Hepatocyte (in vitro differentiated cells): ENCODE measurements at regions not wholly inside any gene's neighbourhood (a gene's known extent, or its start where the extent isn't known, plus 50 kb on each side); places are given as distances from the start of the nearest gene placed in this dataset.
"Not testable (repeated sequence)": the region's sequence is repeated elsewhere in the genome, so short reads cannot be mapped to it uniquely, and the experiment has no call there.

ENCODE experiments used
- DNase-seq: peaks from one replicate; pipeline ENCODE4 v3.0.0-alpha.2; 2016; ENCODE audit warnings: low spot score
- H2AFZ ChIP-seq: fragments of 200-600 bp; sonication (generic); 2 replicates; pipeline ENCODE4 v1.6.0; 2016; ENCODE audit warnings: antibody characterized with exemption, mild to moderate bottlenecking
- H3K27ac ChIP-seq: fragments of 200-600 bp; sonication (generic); 2 replicates; pipeline ENCODE4 v1.5.1; 2016; ENCODE audit warnings: mild to moderate bottlenecking
- H3K27me3 ChIP-seq: fragments of 200-600 bp; sonication (generic); 2 replicates; pipeline ENCODE4 v1.6.1; 2016
- H3K36me3 ChIP-seq: fragments of 200-600 bp; sonication (generic); replicated peaks from 2 replicates; pipeline ENCODE4 v1.5.1; 2016; ENCODE audit warnings: low read depth; ENCODE audit not compliant: insufficient read depth
- H3K4me1 ChIP-seq: fragments of 200-600 bp; sonication (generic); 2 replicates; pipeline ENCODE4 v1.5.1; 2016; ENCODE audit warnings: mild to moderate bottlenecking, moderate library complexity; ENCODE audit not compliant: insufficient read depth
- H3K4me2 ChIP-seq: fragments of 200-600 bp; sonication (generic); 2 replicates; pipeline ENCODE4 v1.6.0; 2016
- H3K4me3 ChIP-seq: fragments of 200-600 bp; sonication (generic); 2 replicates; pipeline ENCODE4 v1.5.1; 2016; ENCODE audit warnings: mild to moderate bottlenecking
- H3K79me2 ChIP-seq: fragments of 200-600 bp; sonication (generic); 2 replicates; pipeline ENCODE4 v1.6.0; 2017; ENCODE audit warnings: mild to moderate bottlenecking
- H3K9me2 ChIP-seq: fragments of 200-600 bp; sonication (generic); replicated peaks from 2 replicates; pipeline ENCODE4 v1.6.0; 2017; ENCODE audit warnings: mild to moderate bottlenecking; ENCODE audit not compliant: insufficient read depth
- H3K9me3 ChIP-seq: fragments of 200-600 bp; sonication (generic); 2 replicates; pipeline ENCODE4 v1.5.1; 2016; ENCODE audit warnings: low read depth, mild to moderate bottlenecking
- H4K20me1 ChIP-seq: fragments of 200-600 bp; sonication (generic); 2 replicates; pipeline ENCODE4 v1.6.0; 2016; ENCODE audit warnings: mild to moderate bottlenecking; ENCODE audit not compliant: insufficient read depth, poor library complexity, severe bottlenecking
- EZH2 ChIP-seq: fragments of 200-600 bp; sonication (generic); IDR thresholded peaks from 2 replicates; pipeline ENCODE4 v1.6.1; 2016; ENCODE audit warnings: antibody characterized with exemption, mild to moderate bottlenecking, borderline replicate concordance
- EZH2phosphoT487 ChIP-seq: fragments of 200-600 bp; sonication (generic); IDR thresholded peaks from one replicate; pipeline ENCODE4 v1.6.1; 2018; ENCODE audit warnings: antibody characterized with exemption, mild to moderate bottlenecking, low read depth, moderate library complexity; ENCODE audit not compliant: unreplicated experiment, severe bottlenecking
- WGBS: methylation state at CpG from one replicate; pipeline ENCODE4 v1.1.6; 2016; ENCODE audit warnings: low lambda C conversion rate; ENCODE audit errors: missing lambda C conversion rate; 5-methylcytosine and 5-hydroxymethylcytosine counted together
- TF ChIP-seq, protein P1 (sequence below): fragments of 200-600 bp; sonication (generic); IDR thresholded peaks from 2 replicates; pipeline ENCODE4 v1.5.1; 2016; ENCODE audit warnings: antibody characterized with exemption, mild to moderate bottlenecking; ENCODE audit not compliant: poor library complexity

GRCh38 chr20:53725575-53725970 is 131.9 kb upstream of the ZNF217 start:
- H3K27ac ChIP-seq, result no peak overlapping the region
- no peaks in the 10 kb centered on the region for H3K79me2 ChIP-seq
- no peaks in the 10 kb centered on the region for H3K9me2 ChIP-seq
- 97% methylated on average over 11 of the region's 11 CpGs for WGBS
- H3K27me3 ChIP-seq, result no peaks in the 10 kb centered on the region
- no peak overlapping the region for H3K4me2 ChIP-seq
- no peak overlapping the region for H3K4me3 ChIP-seq
- H3K4me1 ChIP-seq, result no peaks in the 10 kb centered on the region
- no peaks in the 10 kb centered on the region for H4K20me1 ChIP-seq
- H3K9me3 ChIP-seq, result no peaks in the 10 kb centered on the region
- H2AFZ ChIP-seq, result no peak overlapping the region
- DNase-seq, result no peak
- H3K36me3 ChIP-seq, result no peaks in the 10 kb centered on the region
- TF ChIP-seq, protein P1, sequence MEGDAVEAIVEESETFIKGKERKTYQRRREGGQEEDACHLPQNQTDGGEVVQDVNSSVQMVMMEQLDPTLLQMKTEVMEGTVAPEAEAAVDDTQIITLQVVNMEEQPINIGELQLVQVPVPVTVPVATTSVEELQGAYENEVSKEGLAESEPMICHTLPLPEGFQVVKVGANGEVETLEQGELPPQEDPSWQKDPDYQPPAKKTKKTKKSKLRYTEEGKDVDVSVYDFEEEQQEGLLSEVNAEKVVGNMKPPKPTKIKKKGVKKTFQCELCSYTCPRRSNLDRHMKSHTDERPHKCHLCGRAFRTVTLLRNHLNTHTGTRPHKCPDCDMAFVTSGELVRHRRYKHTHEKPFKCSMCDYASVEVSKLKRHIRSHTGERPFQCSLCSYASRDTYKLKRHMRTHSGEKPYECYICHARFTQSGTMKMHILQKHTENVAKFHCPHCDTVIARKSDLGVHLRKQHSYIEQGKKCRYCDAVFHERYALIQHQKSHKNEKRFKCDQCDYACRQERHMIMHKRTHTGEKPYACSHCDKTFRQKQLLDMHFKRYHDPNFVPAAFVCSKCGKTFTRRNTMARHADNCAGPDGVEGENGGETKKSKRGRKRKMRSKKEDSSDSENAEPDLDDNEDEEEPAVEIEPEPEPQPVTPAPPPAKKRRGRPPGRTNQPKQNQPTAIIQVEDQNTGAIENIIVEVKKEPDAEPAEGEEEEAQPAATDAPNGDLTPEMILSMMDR, result no peak
- TF ChIP-seq EZH2 (no peak), EZH2phosphoT487 (no peak)

DNA sequence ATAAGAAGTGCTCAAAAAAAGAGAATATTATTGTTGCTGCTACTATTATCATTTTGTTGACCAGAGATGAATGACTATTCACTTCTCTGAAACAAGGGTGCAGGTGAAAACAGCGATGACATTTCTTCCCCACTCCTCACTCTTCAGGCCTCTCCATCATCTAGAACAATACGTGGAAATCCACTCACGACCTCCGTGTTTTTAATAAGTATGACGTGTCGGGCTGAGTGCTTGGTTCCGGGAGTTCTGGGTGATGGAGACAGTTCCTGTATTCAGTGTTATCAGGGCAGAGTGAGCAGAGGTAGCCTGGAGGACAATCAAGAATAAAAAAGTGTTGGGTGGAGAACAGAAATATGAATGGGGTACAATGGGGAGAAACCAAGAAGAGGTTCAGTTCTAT is 130.0 kb upstream of the ZNF217 start:
- Histone ChIP-seq H3K27me3 (no peaks in the 10 kb centered on the region), H3K9me2 (no peaks in the 10 kb centered on the region), H3K4me3 (no peak overlapping the region), H3K79me2 (no peaks in the 10 kb centered on the region), H3K9me3 (no peaks in the 10 kb centered on the region), H3K27ac (no peak overlapping the region), H3K36me3 (no peaks in the 10 kb centered on the region), H3K4me2 (no peak overlapping the region), H2AFZ (no peak overlapping the region), H4K20me1 (no peaks in the 10 kb centered on the region), H3K4me1 (no peaks in the 10 kb centered on the region)
- no peak for TF ChIP-seq EZH2phosphoT487
- no peak for TF ChIP-seq EZH2
- 91% methylated on average over 7 of the region's 7 CpGs for WGBS
- DNase-seq, result no peak

DNA sequence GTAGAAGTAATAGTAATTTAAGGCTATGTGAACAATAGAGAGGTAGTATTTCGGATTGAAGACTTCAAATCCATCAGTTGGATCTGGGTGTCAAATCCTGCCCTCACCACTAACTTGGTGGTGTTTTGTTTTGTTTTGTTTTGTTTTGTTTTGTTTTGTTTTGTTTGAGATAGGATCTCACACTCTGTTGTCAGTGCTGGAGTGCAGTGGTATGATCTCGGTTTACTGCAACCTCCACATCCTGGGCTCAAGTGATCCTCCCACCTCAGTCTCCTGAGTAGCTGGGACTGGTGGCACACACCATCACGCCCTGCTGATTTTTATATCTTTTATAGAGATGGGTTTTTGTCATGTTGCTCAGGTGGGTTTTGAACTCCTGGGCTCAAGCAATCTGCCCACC is 129.4 kb upstream of the ZNF217 start:
- no peaks in the 10 kb centered on the region for H3K36me3 ChIP-seq
- H3K4me3 ChIP-seq, result no peak overlapping the region
- H3K4me2 ChIP-seq, result no peak overlapping the region
- no peak for DNase-seq
- no peaks in the 10 kb centered on the region for H4K20me1 ChIP-seq
- TF ChIP-seq, protein P1, result no peak
- no peak for TF ChIP-seq EZH2
- no peak for TF ChIP-seq EZH2phosphoT487
- H3K9me3 ChIP-seq, result no peaks in the 10 kb centered on the region
- H3K79me2 ChIP-seq, result no peaks in the 10 kb centered on the region
- no peaks in the 10 kb centered on the region for H3K9me2 ChIP-seq
- no peak overlapping the region for H3K27ac ChIP-seq
- no peaks in the 10 kb centered on the region for H3K4me1 ChIP-seq
- no peaks in the 10 kb centered on the region for H3K27me3 ChIP-seq
- 93% methylated on average over 3 of the region's 3 CpGs for WGBS
- no peak overlapping the region for H2AFZ ChIP-seq

DNA sequence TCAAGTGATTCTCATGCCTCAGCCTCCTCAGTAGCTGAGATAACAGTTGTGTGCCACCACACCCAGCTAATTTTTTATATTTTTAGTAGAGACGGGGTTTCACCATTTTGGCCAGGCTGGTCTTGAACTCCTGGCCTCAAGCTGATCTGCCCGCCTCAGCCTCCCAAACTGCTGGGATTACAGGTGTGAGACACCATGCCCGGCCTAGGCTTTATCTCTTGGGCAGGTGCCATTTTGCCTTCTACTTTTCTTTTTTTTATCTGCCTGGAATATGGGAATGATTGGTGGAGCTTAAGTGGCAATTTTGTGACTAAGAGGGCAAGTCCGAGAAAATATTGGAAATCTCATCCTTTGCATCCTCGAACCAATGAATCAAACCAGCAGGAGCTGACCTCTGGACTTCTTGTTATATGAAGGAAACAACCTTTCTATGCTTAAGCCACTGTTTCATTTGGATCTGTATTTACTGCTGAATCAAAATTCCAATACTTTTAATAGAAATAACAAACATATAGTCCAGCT is 128.9 kb upstream of the ZNF217 start:
- Histone ChIP-seq H3K79me2 (no peaks in the 10 kb centered on the region), H3K36me3 (no peaks in the 10 kb centered on the region), H3K4me3 (no peak overlapping the region), H4K20me1 (no peaks in the 10 kb centered on the region), H3K9me3 (no peaks in the 10 kb centered on the region), H3K27me3 (no peaks in the 10 kb centered on the region), H3K27ac (no peak overlapping the region), H2AFZ (no peak overlapping the region), H3K9me2 (no peaks in the 10 kb centered on the region), H3K4me2 (no peak overlapping the region), H3K4me1 (no peaks in the 10 kb centered on the region)
- no peak for TF ChIP-seq EZH2
- TF ChIP-seq, protein P1, result no peak
- TF ChIP-seq EZH2phosphoT487, result no peak
- 95% methylated on average over 5 of the region's 5 CpGs for WGBS
- no peak for DNase-seq

DNA sequence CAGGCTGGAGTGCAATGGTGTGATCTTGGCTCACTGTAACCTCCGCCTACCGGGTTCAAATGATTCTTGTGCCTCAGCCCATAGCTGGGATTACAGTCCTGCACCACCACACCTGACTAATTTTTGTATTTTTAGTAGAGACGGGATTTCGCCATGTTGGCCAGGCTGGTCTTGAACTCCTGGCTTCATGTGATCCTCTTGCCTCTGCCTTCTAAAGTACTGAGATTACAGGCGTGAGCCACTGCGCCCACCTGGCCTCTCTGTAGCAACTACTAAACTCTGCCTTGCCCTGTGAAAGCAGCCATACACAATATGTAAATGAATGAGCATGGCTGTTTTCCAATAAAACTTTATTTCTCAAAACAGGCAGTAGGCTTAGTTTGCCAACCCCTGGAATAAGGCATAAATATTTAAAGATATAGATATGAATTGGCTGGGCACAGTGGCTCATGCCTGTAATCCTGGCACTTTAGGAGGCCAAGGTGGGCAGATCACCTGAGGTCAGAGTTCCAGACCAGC is 127.9 kb upstream of the ZNF217 start:
- not testable (repeated sequence) for H3K27me3 ChIP-seq, DNase-seq, H3K27ac ChIP-seq, H3K79me2 ChIP-seq, H3K9me3 ChIP-seq, H3K4me2 ChIP-seq, H3K4me1 ChIP-seq, H3K36me3 ChIP-seq, H3K4me3 ChIP-seq, H2AFZ ChIP-seq, H3K9me2 ChIP-seq, H4K20me1 ChIP-seq
- WGBS, result 94% methylated on average over 6 of the region's 6 CpGs

GRCh38 chr20:53719171-53719803 is 125.6 kb upstream of the ZNF217 start:
- H3K4me2 ChIP-seq, H3K36me3 ChIP-seq, H4K20me1 ChIP-seq, H3K27me3 ChIP-seq, H3K9me2 ChIP-seq, H3K4me3 ChIP-seq, H3K9me3 ChIP-seq, H3K27ac ChIP-seq, DNase-seq, H2AFZ ChIP-seq, H3K4me1 ChIP-seq, H3K79me2 ChIP-seq: not testable (repeated sequence)
- WGBS, result 92% methylated on average over 7 of the region's 8 CpGs
